OCI-LY1 (cell line): ENCODE measurements at regions not wholly inside any gene's neighbourhood (a gene's known extent, or its start where the extent isn't known, plus 50 kb on each side); places are given as distances from the start of the nearest gene placed in this dataset.

Experiments used
- H2AFZ ChIP-seq: fragments of 200-600 bp; sonication (generic), shearing (Covaris generic); 2 replicates; pipeline ENCODE4 v1.6.0; 2014; ENCODE audit warnings: antibody characterized with exemption, mild to moderate bottlenecking, low read length
- H3F3A ChIP-seq: fragments of 200-600 bp; sonication (generic), shearing (Covaris generic); 2 replicates; pipeline ENCODE4 v1.6.0; 2014; ENCODE audit warnings: mild to moderate bottlenecking, antibody characterized with exemption, low read length, moderate library complexity; ENCODE audit not compliant: insufficient read depth
- H3K27ac ChIP-seq: fragments of 200-600 bp; sonication (generic); 2 replicates; pipeline ENCODE4 v1.5.1; 2014; ENCODE audit warnings: low read length, mixed run types, mild to moderate bottlenecking, low read depth; ENCODE audit not compliant: poor library complexity, severe bottlenecking
- H3K27me3 ChIP-seq: fragments of 200-600 bp; sonication (generic); 2 replicates; pipeline ENCODE4 v1.6.0; 2014; ENCODE audit warnings: antibody characterized with exemption, mild to moderate bottlenecking, low read length, moderate library complexity; ENCODE audit not compliant: insufficient read depth
- H3K36me3 ChIP-seq: fragments of 200-600 bp; sonication (generic); 2 replicates; pipeline ENCODE4 v1.6.1; 2014; ENCODE audit warnings: mild to moderate bottlenecking, antibody characterized with exemption, low read length, moderate library complexity, mixed read lengths; ENCODE audit not compliant: insufficient read depth
- H3K4me1 ChIP-seq: fragments of 200-600 bp; sonication (generic); 2 replicates; pipeline ENCODE4 v1.5.1; 2014; ENCODE audit warnings: mild to moderate bottlenecking, low read length, moderate library complexity; ENCODE audit not compliant: insufficient read depth, severe bottlenecking
- H3K4me2 ChIP-seq: fragments of 200-600 bp; sonication (generic), shearing (Covaris generic); 2 replicates; pipeline ENCODE4 v1.6.1; 2014; ENCODE audit warnings: low read length
- H3K4me3 ChIP-seq: fragments of 200-600 bp; sonication (generic); 2 replicates; pipeline ENCODE4 v1.5.1; 2014; ENCODE audit warnings: low read length, low read depth, mild to moderate bottlenecking, mixed read lengths; ENCODE audit not compliant: poor library complexity, severe bottlenecking
- H3K79me2 ChIP-seq: fragments of 200-600 bp; shearing (Covaris generic); 2 replicates; pipeline ENCODE4 v1.6.1; 2016; ENCODE audit warnings: mixed run types, low read length, mixed read lengths; ENCODE audit not compliant: insufficient read depth
- H3K9ac ChIP-seq: fragments of 200-600 bp; sonication (generic), shearing (Covaris generic); 2 replicates; pipeline ENCODE4 v1.6.1; 2014; ENCODE audit warnings: mild to moderate bottlenecking, low read length, mixed read lengths
- H3K9me2 ChIP-seq: fragments of 200-600 bp; sonication (generic), shearing (Covaris generic); 2 replicates; pipeline ENCODE4 v1.6.1; 2014; ENCODE audit warnings: low read depth, mild to moderate bottlenecking, low read length, mixed read lengths
- H3K9me3 ChIP-seq: fragments of 200-600 bp; shearing (Covaris generic); 2 replicates; pipeline ENCODE4 v1.6.1; 2014; ENCODE audit warnings: low read length, mixed read lengths
- H4K20me1 ChIP-seq: fragments of 200-600 bp; sonication (generic), shearing (Covaris generic); 2 replicates; pipeline ENCODE4 v1.6.0; 2016; ENCODE audit warnings: mild to moderate bottlenecking, low read length; ENCODE audit not compliant: insufficient read depth
- CTCF ChIP-seq: fragments of 200-600 bp; sonication (generic), shearing (Covaris generic); IDR thresholded peaks from 2 replicates; pipeline ENCODE4 v1.5.1; 2017; ENCODE audit warnings: mild to moderate bottlenecking, antibody characterized with exemption, low read length, moderate library complexity, mixed read lengths
- EZH2 ChIP-seq: fragments of 200-600 bp; sonication (generic), shearing (Covaris generic); IDR thresholded peaks from 2 replicates; pipeline ENCODE4 v1.8.0; 2017; ENCODE audit warnings: borderline replicate concordance, mixed run types, mild to moderate bottlenecking, antibody characterized with exemption, low read length, moderate library complexity, mixed read lengths

DNA sequence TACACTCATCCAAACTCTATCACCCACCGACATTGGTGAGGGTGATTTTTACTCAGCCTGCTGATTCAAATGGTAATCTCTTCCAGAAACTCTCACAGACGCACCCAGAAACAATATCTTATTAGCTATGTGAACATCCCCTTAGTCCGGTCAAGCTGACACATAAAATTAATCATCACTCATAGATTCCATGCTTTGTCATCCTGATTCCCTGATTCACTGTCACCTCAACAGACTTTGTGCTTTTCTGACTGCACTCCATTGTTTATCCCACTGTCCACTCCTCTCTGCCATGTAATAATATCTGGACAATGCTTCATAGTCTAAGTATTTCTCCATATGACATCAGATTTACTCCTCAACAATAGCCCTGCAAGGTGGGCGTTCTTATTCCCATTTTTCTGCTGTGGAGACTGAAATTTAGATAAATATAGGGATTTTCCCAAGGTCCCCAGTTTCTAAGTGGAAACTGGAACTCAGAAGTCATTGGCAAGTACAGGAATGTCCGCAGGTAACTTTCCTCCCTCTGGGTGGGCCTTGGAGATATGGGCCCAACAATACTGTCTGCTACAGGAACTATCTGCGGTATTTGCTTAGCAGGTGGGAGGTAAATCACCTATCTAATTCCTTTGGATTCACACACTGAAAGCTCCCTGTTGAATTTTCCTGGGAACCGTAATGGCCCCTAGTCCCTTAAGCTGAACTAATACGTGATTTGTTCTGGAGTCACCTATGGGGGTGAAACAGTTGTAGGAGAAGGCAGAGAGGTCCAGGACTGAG, 228.6 kb upstream of the BCOR start:
- no peak overlapping the region for H3K4me2 ChIP-seq
- H3F3A ChIP-seq = no peaks in the 10 kb centered on the region
- no peak overlapping the region for H3K27ac ChIP-seq
- H3K9ac ChIP-seq = no peak overlapping the region
- H3K27me3 ChIP-seq = no peaks in the 10 kb centered on the region
- no peak overlapping the region for H2AFZ ChIP-seq
- no peaks in the 10 kb centered on the region for H3K4me1 ChIP-seq
- no peak overlapping the region for H3K4me3 ChIP-seq
- no peaks in the 10 kb centered on the region for H4K20me1 ChIP-seq
- H3K79me2 ChIP-seq = no peaks in the 10 kb centered on the region
- H3K9me2 ChIP-seq = no peaks in the 10 kb centered on the region
- H3K9me3 ChIP-seq = no peaks in the 10 kb centered on the region
- no peaks in the 10 kb centered on the region for H3K36me3 ChIP-seq
- TF ChIP-seq CTCF (no peak), EZH2 (no peak)

- Histone ChIP-seq H3K27ac (no peak overlapping the region), H3K4me1 (no peaks in the 10 kb centered on the region), H3K4me2 (no peak overlapping the region), H3K4me3 (no peak overlapping the region), H2AFZ (no peak overlapping the region), H3K36me3 (no peaks in the 10 kb centered on the region), H3K9me2 (no peaks in the 10 kb centered on the region), H3K79me2 (no peaks in the 10 kb centered on the region), H3K9me3 (no peaks in the 10 kb centered on the region), H3K27me3 (no peaks in the 10 kb centered on the region), H3K9ac (no peak overlapping the region), H4K20me1 (no peaks in the 10 kb centered on the region), H3F3A (no peaks in the 10 kb centered on the region)
- TF ChIP-seq CTCF (no peak), EZH2 (no peak)
Measured at GRCh38 chrX:40325161-40325560, 227.4 kb upstream of the BCOR start.

- H3K27ac ChIP-seq = no peak overlapping the region
- no peaks in the 10 kb centered on the region for H3K79me2 ChIP-seq
- no peaks in the 10 kb centered on the region for H3K4me1 ChIP-seq
- no peaks in the 10 kb centered on the region for H4K20me1 ChIP-seq
- H3K4me3 ChIP-seq = no peak overlapping the region
- no peaks in the 10 kb centered on the region for H3K9me2 ChIP-seq
- no peak overlapping the region for H3K4me2 ChIP-seq
- no peaks in the 10 kb centered on the region for H3K9me3 ChIP-seq
- no peaks in the 10 kb centered on the region for H3K36me3 ChIP-seq
- no peaks in the 10 kb centered on the region for H3F3A ChIP-seq
- no peak overlapping the region for H3K9ac ChIP-seq
- no peak overlapping the region for H2AFZ ChIP-seq
- TF ChIP-seq EZH2 = no peak
- no peaks in the 10 kb centered on the region for H3K27me3 ChIP-seq
Measured at GRCh38 chrX:40323977-40324376, 226.2 kb upstream of the BCOR start.

DNA sequence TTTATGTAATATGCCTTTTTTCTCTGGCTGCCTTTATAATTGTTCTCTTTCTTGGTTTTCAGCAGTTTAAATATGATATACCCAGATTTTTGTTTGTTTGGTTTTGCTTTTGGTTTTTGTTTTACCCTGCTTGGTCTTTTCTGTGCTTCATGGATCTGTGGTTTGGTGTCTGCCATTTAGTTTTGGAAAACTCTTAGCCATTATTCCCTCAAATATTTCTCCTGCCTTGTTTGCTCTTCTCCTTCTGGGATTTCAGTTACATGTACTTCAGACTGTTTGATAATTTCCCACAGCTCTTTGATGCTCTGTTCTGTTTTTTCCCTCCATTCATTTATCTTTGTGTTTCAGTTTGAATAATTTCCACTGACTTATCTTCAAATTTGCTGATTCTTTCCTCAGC, 223.1 kb upstream of the BCOR start:
- Histone ChIP-seq H3K9me3 (no peaks in the 10 kb centered on the region), H3K36me3 (no peaks in the 10 kb centered on the region), H3K27ac (no peak overlapping the region), H3K9me2 (no peaks in the 10 kb centered on the region), H2AFZ (no peak overlapping the region), H4K20me1 (no peaks in the 10 kb centered on the region), H3F3A (no peaks in the 10 kb centered on the region), H3K4me1 (no peaks in the 10 kb centered on the region), H3K27me3 (no peaks in the 10 kb centered on the region), H3K4me3 (no peak overlapping the region), H3K4me2 (no peak overlapping the region), H3K9ac (no peak overlapping the region), H3K79me2 (no peaks in the 10 kb centered on the region)
- no peak for TF ChIP-seq CTCF
- TF ChIP-seq EZH2 = no peak
